GM21576 (cell line): ENCODE measurements at regions not wholly inside any gene's neighbourhood (a gene's known extent, or its start where the extent isn't known, plus 50 kb on each side); places are given as distances from the start of the nearest gene placed in this dataset.
"Not testable (repeated sequence)": the region's sequence is repeated elsewhere in the genome, so short reads cannot be mapped to it uniquely, and the experiment has no call there.

ENCODE experiments used
- ATAC-seq: cut with Tn5 transposase; IDR thresholded peaks from one replicate; pipeline ENCODE4 v1.9.1; 2021; ENCODE audit warnings: mild to moderate bottlenecking, moderate library complexity; ENCODE audit not compliant: unreplicated experiment

DNA sequence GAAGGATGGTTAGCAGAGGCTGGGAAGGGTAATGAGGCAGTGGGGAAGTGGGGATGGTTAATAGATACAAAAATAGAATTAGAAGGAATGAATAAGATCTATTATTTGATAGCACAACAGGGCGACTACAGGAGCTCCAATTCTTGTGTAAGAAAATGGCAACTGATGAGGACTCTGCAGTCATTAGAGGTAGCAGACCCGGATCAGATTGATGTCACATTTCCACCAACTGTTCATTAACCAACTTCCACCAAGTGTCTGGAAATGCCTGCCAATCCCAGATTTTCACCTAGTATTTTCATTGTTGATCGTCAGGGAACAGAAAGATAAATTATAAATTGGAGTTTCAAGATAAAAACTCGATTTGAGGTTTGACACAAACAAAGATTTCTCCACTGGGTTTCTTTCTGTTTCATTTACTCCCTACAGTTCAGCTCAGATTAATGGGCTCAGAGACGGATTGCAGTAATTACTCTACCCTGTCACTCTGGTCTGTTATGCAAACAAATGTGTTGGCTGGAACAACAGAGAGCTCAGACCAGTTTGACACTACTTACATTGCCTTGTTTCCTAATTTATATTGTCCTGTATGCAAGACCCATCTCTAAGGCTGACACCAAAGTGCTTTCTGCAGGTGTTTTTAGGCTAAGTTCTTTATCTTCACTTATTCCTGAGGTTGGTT, 909.2 kb upstream of the PRKX start:
- ATAC-seq = no peak

DNA sequence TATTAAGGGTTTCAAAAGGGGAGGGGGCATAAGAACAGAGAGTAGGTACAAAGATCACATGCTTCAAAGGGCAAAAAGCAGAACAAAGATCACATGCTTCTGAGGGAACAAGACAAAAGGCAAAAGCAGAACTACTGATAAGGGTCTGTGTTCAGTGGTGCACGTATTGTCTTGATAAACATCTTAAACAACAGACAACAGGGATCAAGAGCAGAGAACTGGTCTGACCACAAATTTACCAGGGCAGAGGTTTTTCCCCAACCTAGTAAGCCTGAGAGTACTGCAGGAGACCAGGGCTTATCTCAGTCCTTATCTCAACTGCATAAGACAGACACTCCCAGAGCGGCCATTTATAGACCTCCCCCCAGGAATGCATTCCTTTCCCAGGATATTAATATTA, 900.2 kb upstream of the PRKX start:
- not testable (repeated sequence) for ATAC-seq

DNA sequence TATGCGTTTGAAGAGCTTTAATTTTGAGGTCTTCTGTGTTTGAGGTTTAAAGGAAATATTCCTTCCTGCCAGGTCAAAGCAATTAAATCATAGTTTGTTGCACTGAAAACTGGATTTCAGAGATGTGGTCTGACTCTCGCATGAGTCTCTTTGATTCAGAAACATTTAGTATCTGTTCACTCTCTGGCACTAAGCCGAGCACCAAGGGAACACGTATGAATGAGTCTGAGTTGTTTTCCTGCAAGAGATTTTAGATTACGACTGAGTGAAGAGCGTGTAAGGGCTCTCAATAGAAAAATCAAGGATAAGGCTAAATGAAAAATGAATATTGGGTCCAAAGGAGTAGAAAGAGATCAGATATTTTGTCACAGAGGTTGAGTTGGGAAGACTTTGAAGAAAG, 875.4 kb upstream of the PRKX start:
- no peak for ATAC-seq

DNA sequence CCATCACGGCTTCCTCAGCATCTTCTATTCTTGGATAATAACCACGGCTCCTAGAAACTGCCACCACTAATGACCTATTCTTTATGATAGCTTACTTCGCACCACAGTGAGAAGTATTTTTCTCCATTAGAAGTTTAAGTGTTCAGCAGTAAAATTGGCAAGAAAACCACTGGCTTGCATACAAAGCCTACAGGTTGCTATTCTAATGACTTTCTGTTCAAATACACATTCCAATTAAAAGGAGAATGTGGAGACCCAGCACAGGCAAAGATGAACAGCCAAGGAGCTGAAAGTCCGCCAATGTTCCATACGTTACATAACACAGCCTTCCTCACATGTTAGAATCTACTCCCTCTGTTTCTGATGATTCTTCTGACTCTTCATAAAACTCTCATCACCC, 875.0 kb upstream of the PRKX start:
- no peak for ATAC-seq

DNA sequence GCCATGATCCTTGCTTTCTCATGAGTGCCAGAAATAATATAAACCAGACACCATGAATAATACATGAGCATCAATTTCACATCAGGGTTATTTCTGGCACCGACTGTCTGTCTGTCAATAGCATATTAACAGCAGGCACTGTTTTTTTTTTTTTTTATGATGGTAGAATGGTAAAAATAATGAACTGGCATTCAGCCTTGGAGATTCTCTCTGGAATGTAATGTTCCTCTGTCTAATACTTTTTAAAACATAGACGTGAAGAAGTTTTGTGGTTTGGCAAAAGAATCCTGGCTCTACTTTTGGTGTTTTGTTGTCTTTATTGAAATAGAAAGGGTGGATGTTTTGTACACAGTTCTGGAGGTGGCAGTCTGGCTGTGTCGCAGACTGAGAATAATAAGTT, 874.6 kb upstream of the PRKX start:
- ATAC-seq = no peak

DNA sequence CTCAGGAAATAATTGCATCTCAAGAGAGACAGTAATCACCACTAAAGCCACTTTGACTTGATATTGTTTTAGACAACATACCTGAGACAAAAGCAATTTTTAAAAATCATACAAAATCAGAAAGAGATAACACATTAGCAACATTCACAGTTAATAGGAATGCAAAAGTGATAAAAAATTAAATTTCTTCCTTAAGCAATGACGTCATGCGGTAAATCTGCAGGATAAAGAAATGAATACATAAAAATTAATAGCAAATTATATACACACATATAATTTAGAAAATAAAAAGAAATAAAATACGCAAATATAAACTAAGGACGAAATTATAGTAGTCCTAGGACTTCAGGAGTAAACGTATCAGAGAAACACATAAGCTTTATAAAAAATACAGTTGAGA, 866.5 kb upstream of the PRKX start:
- ATAC-seq = no peak

DNA sequence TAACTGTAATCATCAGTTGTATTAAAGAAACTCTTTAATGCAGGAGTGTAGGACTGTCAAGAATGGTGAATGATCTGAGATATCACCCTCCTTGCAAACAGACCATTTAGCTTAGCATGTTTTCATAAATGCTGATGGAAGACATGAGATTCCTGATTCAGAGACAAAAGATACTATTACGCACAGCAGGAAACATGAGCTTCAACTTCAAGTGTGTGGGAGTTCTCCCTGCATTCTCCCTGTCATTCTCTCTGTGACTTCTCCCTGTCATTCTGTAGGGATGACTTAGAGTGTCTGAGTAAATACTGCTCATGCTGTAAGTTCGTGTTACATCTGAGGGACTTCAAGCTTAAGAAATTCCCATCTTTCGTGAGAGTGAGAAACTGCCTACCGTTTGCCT, 866.0 kb upstream of the PRKX start:
- ATAC-seq = no peak

DNA sequence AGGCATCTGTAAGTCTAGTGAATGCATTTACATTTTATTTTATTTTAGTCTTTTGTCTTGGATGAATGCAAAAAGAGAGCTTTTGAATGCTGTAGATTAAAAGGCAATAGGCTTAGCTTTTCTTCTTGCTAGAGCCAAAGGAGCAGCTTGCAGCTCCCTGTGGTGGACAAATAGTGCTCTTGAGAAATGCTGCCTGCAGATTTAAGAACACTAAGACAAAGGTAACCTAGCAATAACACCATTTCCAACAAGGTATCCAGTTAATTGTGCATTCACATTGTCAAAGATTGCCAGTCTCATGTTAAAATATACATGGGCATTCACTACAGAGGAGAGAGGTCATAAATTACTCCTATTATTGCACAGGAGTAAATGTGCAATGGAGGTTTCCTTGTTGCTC, 859.2 kb upstream of the PRKX start:
- ATAC-seq = no peak

DNA sequence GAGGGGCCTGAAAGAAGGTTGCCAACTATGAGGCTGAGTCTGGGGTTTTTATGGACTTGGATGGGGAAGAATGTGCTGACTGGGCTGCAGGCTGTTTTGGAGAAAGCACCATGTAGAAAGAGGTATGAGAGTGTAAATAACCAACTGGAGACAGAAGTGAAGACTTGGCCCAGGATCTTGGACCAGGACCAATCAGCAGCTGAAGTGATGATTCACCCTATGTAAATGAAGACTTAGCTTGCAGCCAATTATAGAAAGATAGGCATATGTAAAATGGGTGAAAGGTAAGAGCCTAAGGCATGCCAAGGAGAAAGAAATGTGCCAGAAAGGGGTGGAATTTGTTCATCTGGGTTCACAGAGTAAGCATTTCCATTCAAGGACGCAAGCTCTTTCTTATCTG, 856.7 kb upstream of the PRKX start:
- ATAC-seq = no peak

DNA sequence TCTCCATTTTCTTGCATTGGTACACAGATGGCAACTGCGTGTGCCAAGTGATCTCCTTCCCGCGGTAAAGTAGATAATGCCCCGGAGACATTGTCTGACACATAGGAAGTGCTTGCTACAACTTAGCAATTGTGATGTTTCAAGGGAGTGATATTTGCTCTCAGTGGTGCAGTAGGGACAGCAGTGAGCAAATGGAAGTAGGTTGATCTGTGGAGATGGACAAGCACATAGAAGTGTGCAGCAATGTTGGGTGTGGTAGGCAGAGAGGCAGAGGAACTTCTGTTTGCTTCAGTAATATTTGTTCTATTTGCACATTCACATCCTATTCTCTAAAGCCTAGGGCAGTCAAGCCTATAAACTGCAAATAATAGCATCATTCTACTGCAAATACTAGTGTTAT, 846.7 kb upstream of the PRKX start:
- ATAC-seq = no peak

DNA sequence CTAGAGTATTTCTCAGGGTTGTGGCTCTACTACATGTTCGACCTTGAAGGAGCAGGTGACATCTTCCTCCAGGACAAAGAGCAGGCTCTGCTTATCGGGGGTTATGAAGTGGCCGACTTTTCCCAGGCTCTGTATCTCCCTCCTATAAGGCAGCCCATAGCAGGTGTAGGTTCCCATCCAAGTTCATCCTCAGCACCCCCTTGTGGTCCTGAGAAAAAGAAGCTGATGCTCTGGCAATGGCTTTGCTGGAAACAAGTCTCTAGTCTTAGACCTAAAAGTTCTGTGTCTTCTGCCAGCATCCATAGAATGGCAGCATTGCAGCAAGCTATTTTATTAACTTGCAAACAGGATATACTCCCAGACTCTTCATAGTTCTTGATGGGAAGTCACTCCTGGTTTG, 836.6 kb upstream of the PRKX start:
- ATAC-seq = no peak

DNA sequence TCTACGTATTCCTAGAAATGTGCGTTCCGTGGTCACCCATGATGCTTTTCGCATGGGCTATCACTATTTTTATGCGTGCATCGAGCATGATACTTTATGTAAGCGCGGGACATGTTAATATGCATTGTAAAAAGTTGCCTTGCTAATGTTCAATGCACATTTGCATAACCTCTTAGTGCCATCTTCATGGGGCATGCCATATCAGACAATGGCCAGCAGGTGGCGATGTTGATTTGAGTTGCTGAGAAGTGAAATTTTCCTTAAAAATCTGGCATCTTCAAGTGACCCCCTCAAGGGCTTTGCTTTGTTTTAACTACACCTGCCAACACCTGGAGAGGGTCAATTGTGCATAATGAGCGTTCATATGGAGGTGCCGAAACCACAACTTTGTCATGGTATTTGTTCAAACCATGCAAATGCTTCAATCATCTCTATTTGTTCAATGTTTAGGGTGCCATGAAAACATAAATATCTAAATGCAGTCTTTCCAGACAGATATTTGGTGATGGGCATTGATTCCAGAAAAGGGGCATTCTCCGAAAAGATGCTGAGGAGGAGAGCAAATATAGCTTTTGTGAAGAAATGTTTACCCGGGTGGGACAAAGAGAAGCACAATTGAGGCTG, 833.9 kb upstream of the PRKX start:
- peak; percentile 82 for ATAC-seq

DNA sequence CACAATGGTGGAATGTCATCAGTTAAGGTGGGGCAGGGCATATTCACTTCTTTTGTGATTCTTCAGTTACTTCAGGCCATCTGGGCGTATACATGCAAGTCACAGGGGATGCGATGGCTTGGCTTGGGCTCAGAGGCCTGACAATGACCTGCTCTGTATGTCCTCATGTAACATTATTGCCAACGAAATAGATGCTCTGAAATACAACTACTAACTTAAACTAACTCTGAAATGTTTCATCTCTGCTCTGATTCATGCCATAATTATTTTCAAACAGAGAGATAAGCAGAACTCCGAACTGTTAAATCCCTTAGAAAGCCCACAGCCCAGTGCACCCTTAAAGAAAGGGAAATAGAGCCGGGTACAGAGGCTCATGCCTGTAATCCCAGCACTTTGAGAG, 832.7 kb upstream of the PRKX start:
- ATAC-seq = not testable (repeated sequence)

DNA sequence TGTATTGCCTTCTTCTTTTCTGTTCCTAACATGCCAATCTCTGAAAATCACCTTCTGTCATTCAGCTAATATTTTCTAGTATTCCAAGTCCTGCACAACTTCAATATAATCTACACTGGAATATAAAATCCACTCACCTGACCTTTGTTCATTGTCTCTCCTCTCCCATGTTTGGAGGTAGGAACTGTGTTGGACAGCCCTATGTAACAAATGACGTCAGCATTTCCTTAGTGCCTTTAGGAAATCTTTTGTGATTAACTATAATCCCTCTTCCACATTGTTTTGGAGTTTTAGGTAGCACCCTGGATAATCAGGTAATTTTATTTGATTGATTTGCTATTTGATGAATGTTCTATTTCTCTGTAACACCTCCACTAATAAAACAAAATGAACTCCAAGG, 814.8 kb upstream of the PRKX start:
- ATAC-seq = no peak

DNA sequence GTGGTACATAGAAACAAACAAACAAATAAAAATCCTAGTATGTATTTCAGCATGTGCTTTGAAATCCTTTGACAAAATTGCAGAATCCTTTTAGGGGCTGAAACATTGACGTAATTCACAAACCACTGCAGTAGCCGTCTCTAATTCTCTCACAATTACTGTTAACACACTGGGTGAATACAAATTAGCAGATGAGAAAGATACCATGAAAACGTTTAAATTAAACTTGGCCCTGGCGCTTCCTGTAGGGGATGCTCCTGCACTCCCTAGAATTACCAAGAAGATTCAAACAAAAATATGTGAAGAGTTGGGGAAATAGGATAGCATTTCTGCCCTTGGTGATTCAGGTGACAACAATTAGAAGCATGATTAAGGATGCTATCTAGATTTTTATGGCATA, 772.5 kb upstream of the PRKX start:
- ATAC-seq = no peak

DNA sequence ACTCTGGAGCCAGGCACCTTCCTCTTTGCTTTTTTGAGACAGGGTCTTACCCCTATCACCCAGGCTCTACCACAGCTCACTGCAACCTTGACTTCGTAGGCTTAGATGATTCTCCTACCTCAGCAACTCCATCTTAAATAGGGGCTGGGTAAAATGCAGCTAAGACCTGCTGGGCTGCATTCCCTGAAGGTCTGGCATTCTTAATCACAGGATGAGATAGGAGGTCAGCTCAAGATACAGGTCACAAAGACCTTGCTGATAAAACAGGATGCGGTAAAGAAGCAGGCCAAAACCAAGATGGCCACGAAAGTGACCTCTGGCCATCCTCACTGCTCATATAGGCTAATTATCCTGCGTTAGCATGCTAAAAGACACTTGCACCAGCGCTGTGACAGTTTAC, 770.8 kb upstream of the PRKX start:
- no peak for ATAC-seq

DNA sequence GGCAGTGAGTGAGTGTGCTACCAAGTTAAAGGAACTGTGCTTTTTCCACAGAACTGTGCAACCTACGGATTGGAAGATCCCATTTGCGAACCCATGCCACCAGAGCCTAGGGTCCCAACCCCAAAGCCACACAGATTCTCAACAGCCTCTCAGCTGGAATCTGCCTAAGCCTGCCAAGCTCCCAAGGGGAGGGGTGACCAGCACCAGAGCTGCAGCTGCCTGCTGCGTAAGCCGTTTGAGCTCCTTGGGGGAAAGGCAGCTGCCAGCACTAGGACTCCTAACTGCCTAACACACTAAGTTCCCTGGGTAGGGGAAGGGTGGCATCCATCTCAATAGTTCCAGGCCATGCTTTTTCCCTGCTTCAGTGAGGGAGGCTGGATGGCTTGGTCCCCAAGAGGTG, 738.1 kb upstream of the PRKX start:
- ATAC-seq = no peak

DNA sequence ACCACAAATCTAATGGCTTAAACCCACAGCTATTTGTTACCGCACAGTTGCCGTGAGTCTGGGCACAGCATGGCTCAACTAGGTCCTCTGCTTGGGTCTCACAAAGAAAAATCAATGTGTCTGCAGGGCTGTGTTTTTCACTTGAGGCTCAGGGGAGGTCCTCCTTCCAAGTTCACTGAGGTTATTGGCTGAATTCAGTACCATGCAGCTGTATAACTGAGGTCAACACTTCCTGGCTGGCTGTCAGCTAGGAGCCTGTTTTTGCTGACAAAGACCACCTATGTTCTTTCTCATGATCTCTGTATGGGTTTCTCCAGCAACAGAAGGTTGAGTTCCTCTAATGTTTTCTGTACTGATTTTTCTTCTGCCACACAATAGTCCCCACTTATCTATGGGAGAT, 736.7 kb upstream of the PRKX start:
- no peak for ATAC-seq

DNA sequence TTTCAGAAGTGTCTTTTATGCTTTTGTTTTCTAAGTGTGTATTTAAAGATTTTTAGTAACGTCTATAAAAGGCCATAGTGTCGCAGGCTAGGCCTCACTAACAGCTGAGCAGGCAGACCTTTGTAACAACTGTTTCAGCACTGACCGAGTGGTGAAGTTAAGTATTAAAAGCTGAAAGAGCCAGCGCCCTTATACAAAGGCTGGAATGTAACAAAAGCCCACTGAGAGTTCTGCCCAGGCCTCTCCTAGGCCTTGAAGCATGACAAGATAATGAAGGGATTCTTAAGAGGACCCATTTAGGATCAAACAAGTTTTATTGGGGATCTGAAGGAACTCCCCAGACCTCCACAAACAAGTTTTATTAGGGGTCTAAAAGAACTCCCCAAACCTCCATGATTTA, 722.5 kb upstream of the PRKX start:
- ATAC-seq = no peak

DNA sequence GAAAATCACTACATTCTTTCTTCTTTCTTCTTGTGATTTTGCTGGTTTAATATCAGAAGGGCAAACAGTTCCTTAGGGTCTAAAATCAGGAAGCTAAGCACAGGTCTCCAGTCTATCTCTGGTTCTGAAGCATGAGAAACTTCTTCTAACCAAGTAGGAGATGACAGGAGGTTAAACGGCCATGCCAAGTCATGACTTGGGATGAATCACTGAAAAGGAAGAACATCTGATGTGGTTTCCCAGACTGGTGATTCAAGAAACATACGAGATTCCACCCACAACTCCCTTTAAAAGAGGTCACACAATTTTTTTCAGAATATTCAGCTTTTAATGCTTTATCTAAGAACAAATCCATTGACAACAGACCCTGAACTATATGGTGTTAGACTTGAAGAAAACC, 684.0 kb upstream of the PRKX start:
- no peak for ATAC-seq

DNA sequence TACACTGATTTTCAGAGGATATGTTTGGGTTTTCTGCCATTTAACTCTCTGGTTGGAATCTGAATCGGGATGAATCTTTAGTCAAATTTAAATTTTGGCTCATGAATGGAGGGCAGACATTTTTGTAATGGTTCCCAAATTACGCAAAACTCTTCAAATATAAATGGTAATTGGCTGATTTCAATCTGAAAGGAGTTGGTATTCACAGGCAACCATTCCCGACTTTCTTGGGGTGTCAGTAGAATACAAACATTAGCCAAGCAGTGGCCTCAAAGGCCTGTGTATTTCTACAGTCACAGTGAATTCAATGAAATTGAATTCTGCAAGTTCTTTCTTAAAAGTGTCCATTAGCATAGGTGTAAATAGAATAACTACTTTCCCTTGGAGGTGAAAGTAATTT, 668.8 kb upstream of the PRKX start:
- no peak for ATAC-seq

DNA sequence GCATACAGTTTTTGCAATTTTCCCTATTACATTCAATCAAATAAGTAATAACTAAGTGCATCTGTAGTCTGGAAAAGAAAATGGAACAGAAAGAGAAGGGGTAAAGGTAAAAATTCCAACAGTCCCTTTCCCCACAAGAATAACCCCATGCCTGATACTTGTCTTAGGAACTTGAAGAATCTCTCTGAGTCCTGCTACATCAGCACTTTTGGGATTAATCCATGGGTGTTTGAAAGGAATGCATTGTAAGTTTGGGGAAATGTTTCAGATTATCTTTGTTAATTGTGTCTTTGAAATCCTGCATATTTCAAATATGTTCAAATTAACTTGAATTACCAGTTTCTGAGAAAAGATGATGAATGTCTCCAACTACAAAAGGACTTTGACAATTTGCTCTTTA, 667.3 kb upstream of the PRKX start:
- no peak for ATAC-seq

DNA sequence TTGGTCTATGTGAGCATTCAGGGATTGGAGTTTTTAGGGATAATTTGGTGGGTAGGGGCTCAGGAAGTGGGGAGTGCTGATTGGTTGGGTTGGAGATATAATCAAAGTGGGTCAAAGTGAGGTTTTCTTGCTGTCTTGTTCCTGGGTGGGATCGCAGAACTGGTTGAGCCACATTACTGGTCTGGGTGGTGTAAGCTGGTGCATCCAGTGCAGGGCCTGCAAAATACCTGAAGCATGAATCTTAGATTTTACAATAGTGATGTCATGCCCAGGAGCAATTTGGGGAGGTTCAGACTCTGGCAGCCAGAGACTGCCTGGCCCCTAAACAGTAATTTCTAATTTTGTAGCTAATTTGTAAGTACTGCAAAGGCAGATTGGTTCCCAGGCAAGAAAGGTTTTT, 665.6 kb upstream of the PRKX start:
- no peak for ATAC-seq
